ENCODE measurements at regions not wholly inside any gene's neighbourhood (a gene's known extent, or its start where the extent isn't known, plus 50 kb on each side); places are given as distances from the start of the nearest gene placed in this dataset.
"Not testable (repeated sequence)": the region's sequence is repeated elsewhere in the genome, so short reads cannot be mapped to it uniquely, and the experiment has no call there.

DNA sequence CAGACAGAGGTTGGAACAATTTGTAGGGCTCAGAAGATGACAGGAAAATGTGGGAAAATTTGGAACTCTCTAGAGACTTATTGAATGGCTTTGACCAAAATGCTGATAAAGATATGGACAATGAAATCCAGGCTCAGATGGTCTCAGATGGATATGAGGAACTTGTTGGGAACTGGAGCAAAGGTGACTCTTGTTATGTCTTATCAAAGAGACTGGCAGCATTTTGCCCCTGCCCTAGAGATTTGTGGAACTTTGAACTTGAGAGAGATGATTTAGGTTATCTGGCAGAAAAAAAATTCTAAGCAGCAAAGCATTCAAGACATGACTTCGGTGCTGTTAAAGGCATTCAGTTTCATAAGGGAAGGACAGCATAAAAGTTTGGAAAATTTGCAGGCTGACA is 347.9 kb upstream of the RPS23 start:
- H3K27me3 ChIP-seq (ENCODE audit: insufficient read depth, low read length); H3K9ac ChIP-seq (ENCODE audit: low read length); H3K9me3 Mint-ChIP-seq (ENCODE audit: unreplicated experiment); H3K36me3 Mint-ChIP-seq (ENCODE audit: low read depth, unreplicated experiment); H3K27ac Mint-ChIP-seq (ENCODE audit: unreplicated experiment); H3K27me3 Mint-ChIP-seq (ENCODE audit: low read depth, unreplicated experiment); FAIRE-seq; H3K9me3 ChIP-seq (ENCODE audit: insufficient read depth, low read depth, low read length); H3K4me2 ChIP-seq (ENCODE audit: low read length); DNase-seq (ENCODE audit: low read depth); H3K79me2 ChIP-seq (ENCODE audit: insufficient read depth, low read length); H3K4me1 ChIP-seq (ENCODE audit: insufficient read depth, low read length); H3K27ac ChIP-seq (ENCODE audit: low read depth, low read length); H3K4me1 Mint-ChIP-seq (ENCODE audit: low read depth, unreplicated experiment); H2AFZ ChIP-seq (ENCODE audit: low read depth, low read length); H3K36me3 ChIP-seq (ENCODE audit: insufficient read depth, low read length); H3K4me3 ChIP-seq (ENCODE audit: insufficient read depth, low read depth, low read length); H3K4me3 Mint-ChIP-seq (ENCODE audit: unreplicated experiment); H4K20me1 ChIP-seq (ENCODE audit: insufficient read depth, low read length): not testable (repeated sequence)

- Histone ChIP-seq H2AFZ (ENCODE audit: low read depth, low read length) (no peak overlapping the region), H3K9me3 (ENCODE audit: insufficient read depth, low read depth, low read length) (no peaks in the 10 kb centered on the region), H3K36me3 (ENCODE audit: insufficient read depth, low read length) (no peaks in the 10 kb centered on the region), H3K27ac (ENCODE audit: low read depth, low read length) (no peak overlapping the region), H3K4me2 (ENCODE audit: low read length) (no peak overlapping the region), H4K20me1 (ENCODE audit: insufficient read depth, low read length) (no peaks in the 10 kb centered on the region), H3K79me2 (ENCODE audit: insufficient read depth, low read length) (no peaks in the 10 kb centered on the region), H3K4me1 (ENCODE audit: insufficient read depth, low read length) (no peaks in the 10 kb centered on the region), H3K27me3 (ENCODE audit: insufficient read depth, low read length) (no peaks in the 10 kb centered on the region), H3K9ac (ENCODE audit: low read length) (no peak overlapping the region), H3K4me3 (ENCODE audit: insufficient read depth, low read depth, low read length) (no peak overlapping the region)
- TF ChIP-seq EZH2 (IDR thresholded peaks at IDR 0.05; ENCODE audit: insufficient read depth, low read length) = no peak
- TF ChIP-seq, protein P1, sequence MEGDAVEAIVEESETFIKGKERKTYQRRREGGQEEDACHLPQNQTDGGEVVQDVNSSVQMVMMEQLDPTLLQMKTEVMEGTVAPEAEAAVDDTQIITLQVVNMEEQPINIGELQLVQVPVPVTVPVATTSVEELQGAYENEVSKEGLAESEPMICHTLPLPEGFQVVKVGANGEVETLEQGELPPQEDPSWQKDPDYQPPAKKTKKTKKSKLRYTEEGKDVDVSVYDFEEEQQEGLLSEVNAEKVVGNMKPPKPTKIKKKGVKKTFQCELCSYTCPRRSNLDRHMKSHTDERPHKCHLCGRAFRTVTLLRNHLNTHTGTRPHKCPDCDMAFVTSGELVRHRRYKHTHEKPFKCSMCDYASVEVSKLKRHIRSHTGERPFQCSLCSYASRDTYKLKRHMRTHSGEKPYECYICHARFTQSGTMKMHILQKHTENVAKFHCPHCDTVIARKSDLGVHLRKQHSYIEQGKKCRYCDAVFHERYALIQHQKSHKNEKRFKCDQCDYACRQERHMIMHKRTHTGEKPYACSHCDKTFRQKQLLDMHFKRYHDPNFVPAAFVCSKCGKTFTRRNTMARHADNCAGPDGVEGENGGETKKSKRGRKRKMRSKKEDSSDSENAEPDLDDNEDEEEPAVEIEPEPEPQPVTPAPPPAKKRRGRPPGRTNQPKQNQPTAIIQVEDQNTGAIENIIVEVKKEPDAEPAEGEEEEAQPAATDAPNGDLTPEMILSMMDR (IDR thresholded peaks at IDR 0.05; ENCODE audit: insufficient read depth, low read depth, low read length) = no peak
- Mint-ChIP-seq H3K4me3 (ENCODE audit: unreplicated experiment) (no peak overlapping the region), H3K27ac (ENCODE audit: unreplicated experiment) (no peak overlapping the region), H3K27me3 (ENCODE audit: low read depth, unreplicated experiment) (no peaks in the 10 kb centered on the region), H3K9me3 (ENCODE audit: unreplicated experiment) (peaks cover 3% of the 10 kb centered on the region), H3K36me3 (ENCODE audit: low read depth, unreplicated experiment) (no peaks in the 10 kb centered on the region), H3K4me1 (ENCODE audit: low read depth, unreplicated experiment) (peaks cover 8% of the 10 kb centered on the region)
- DNase-seq (ENCODE audit: low read depth) (no peak), FAIRE-seq (no peak)
Measured at GRCh38 chr5:82624062-82624461, 345.9 kb upstream of the RPS23 start.

DNA sequence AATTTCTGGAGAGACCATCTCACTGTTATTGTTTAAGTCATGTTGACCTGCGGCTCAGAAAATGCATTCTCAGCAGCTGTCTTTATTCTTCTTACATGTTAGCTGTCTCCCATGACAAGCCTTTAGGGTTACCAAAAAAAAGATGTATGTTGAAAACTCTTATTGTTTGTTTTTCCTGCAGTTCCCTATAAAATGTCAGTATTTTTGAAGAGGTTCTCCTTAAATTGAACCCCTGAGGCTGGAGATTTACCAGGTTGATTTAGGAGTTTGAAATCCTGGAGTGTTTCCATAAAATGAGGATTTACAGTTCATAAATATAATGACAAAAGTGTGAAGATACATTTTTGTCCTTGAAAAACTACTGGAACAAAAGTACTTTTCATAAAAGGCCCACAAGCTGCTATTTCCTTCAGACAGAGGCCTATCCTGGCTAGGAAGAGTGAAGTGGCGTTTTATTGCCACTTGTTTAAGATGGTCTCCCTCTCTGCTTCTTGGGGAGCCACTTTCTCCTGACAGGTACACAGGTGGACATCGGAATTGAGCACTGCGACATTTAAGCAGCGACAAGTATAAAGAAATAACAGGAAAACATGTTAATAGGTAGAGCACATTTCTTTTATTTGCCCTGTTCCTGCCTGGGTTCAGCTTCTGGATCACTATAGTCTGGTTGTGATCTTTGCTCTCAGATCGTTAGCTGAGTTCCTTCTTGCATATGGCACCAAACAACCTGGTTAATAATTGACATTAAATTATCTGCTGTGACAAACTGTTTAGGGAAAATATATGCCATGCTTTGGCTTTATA is 344.8 kb upstream of the RPS23 start:
- H3K9me3 Mint-ChIP-seq (ENCODE audit: unreplicated experiment) = peaks cover 7% of the 10 kb centered on the region
- H3K27ac ChIP-seq (ENCODE audit: low read depth, low read length) = no peak overlapping the region

More for the DNA sequence above, 344.8 kb upstream of the RPS23 start:
- no peak overlapping the region for H3K4me3 Mint-ChIP-seq (ENCODE audit: unreplicated experiment)
- H3K9ac ChIP-seq (ENCODE audit: low read length) = no peak overlapping the region
- H3K4me3 ChIP-seq (ENCODE audit: insufficient read depth, low read depth, low read length) = no peak overlapping the region
- no peak for FAIRE-seq
- no peaks in the 10 kb centered on the region for H3K36me3 ChIP-seq (ENCODE audit: insufficient read depth, low read length)
- no peaks in the 10 kb centered on the region for H3K79me2 ChIP-seq (ENCODE audit: insufficient read depth, low read length)
- DNase-seq (ENCODE audit: low read depth) = no peak
- H3K27me3 Mint-ChIP-seq (ENCODE audit: low read depth, unreplicated experiment) = no peaks in the 10 kb centered on the region
- no peaks in the 10 kb centered on the region for H4K20me1 ChIP-seq (ENCODE audit: insufficient read depth, low read length)
- no peak overlapping the region for H3K4me2 ChIP-seq (ENCODE audit: low read length)
- H3K9me3 ChIP-seq (ENCODE audit: insufficient read depth, low read depth, low read length) = no peaks in the 10 kb centered on the region
- H3K27ac Mint-ChIP-seq (ENCODE audit: unreplicated experiment) = no peak overlapping the region
- no peak overlapping the region for H2AFZ ChIP-seq (ENCODE audit: low read depth, low read length)
- no peaks in the 10 kb centered on the region for H3K4me1 ChIP-seq (ENCODE audit: insufficient read depth, low read length)
- no peaks in the 10 kb centered on the region for H3K27me3 ChIP-seq (ENCODE audit: insufficient read depth, low read length)
- no peak for TF ChIP-seq EZH2 (IDR thresholded peaks at IDR 0.05; ENCODE audit: insufficient read depth, low read length)
- TF ChIP-seq, protein P1 (IDR thresholded peaks at IDR 0.05; ENCODE audit: insufficient read depth, low read depth, low read length) = no peak
- H3K36me3 Mint-ChIP-seq (ENCODE audit: low read depth, unreplicated experiment) = no peaks in the 10 kb centered on the region
- peaks cover 8% of the 10 kb centered on the region for H3K4me1 Mint-ChIP-seq (ENCODE audit: low read depth, unreplicated experiment)
